HTR-8/SVneo (cell line): ENCODE measurements at regions not wholly inside any gene's neighbourhood (a gene's known extent, or its start where the extent isn't known, plus 50 kb on each side); places are given as distances from the start of the nearest gene placed in this dataset.
"Not testable (repeated sequence)": the region's sequence is repeated elsewhere in the genome, so short reads cannot be mapped to it uniquely, and the experiment has no call there.

Experiments
- DNase-seq: peaks from one replicate; pipeline ENCODE4 v3.0.0; 2011; ENCODE audit warnings: low spot score, mixed read lengths; ENCODE audit not compliant: insufficient read length
- FAIRE-seq: peaks from 2 replicates; lab custom pipeline; 2011; peaks lifted over from hg19 to GRCh38; lab: Jason Lieb, UNC

- DNase-seq (no peak), FAIRE-seq (no peak)
Observed at GRCh38 chr5:119966028-119966427, 336.7 kb downstream of the FAM170A start.

DNA sequence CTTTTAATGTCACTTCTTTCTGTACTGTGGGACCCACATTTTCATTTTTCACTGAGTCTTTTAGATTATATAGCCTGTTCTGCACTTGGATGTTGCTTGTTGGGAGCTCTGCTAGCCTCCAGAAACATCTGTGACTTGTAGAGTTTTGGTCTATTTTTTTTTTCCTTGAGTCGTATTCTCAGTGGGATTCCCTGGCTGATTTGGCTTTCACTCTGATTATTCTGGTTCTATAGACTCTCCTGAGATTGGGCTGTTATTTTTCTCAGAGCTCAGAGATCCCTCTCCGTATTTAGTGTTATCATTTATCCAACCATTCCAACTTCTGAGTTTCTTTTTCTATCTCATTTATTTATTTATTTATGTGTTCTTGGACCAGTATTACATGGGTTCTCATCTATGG lies 339.3 kb downstream of the FAM170A start:
- DNase-seq (no peak), FAIRE-seq (no peak)

GRCh38 chr5:119987077-119987476 lies 357.7 kb downstream of the FAM170A start:
- not testable (repeated sequence) for DNase-seq, FAIRE-seq

DNA sequence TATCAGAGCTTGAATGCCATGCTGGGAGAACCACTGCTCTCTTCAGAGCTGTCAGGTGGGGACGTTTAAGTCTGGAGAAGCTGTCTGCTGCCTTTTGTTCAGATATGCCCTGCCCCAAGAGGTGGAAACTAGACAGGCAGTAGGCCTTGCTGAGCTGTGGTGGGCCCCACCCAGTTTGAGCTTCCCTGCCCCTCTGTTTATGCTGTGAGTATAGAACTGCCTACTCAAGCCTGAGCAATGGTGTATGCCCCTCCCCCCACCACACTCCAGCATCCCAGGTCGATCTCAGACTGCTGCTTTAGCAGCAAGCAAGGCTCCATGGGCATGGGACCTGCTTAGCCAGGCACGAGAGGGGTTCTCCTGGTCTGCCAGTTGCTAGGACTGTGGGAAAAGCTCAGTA lies 362.3 kb downstream of the FAM170A start:
- FAIRE-seq (no peak), DNase-seq (no peak)

- DNase-seq (peak; percentile 17), FAIRE-seq (no peak)
Observed at GRCh38 chr5:119996128-119996527, 366.8 kb downstream of the FAM170A start.

- FAIRE-seq (no peak), DNase-seq (no peak)
Observed at GRCh38 chr5:120007598-120007997, 378.2 kb downstream of the FAM170A start.

GRCh38 chr5:120012431-120012830 lies 383.1 kb downstream of the FAM170A start:
- DNase-seq (no peak), FAIRE-seq (no peak)

DNA sequence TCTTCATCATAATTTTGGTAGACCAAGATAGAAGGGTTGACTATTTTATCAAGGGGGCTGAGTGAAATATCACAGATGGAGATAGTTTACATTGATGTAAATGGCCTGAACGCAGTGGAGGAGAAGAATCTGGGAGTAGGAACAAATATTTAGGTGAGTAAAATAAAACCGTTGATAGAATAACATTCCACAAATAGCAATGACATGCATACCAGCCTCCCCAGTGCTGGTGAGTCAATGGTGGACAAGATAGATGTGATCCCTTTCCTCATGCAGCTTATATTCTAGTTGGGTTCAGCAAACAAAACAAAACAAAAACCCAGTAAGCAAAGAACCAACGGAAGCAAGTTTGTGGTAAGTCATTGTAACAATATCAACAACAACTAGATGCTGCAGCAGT lies 385.2 kb downstream of the FAM170A start:
- no peak for FAIRE-seq

GRCh38 chr5:120016717-120017382 lies 387.5 kb downstream of the FAM170A start:
- no peak for FAIRE-seq
- no peak for DNase-seq

More for the DNA sequence above, 385.2 kb downstream of the FAM170A start:
- DNase-seq: no peak

- DNase-seq (no peak), FAIRE-seq (no peak)
Observed at GRCh38 chr5:120017513-120017912, 388.2 kb downstream of the FAM170A start.

- FAIRE-seq (no peak), DNase-seq (no peak)
Observed at GRCh38 chr5:120035181-120035580, 405.8 kb downstream of the FAM170A start.

DNA sequence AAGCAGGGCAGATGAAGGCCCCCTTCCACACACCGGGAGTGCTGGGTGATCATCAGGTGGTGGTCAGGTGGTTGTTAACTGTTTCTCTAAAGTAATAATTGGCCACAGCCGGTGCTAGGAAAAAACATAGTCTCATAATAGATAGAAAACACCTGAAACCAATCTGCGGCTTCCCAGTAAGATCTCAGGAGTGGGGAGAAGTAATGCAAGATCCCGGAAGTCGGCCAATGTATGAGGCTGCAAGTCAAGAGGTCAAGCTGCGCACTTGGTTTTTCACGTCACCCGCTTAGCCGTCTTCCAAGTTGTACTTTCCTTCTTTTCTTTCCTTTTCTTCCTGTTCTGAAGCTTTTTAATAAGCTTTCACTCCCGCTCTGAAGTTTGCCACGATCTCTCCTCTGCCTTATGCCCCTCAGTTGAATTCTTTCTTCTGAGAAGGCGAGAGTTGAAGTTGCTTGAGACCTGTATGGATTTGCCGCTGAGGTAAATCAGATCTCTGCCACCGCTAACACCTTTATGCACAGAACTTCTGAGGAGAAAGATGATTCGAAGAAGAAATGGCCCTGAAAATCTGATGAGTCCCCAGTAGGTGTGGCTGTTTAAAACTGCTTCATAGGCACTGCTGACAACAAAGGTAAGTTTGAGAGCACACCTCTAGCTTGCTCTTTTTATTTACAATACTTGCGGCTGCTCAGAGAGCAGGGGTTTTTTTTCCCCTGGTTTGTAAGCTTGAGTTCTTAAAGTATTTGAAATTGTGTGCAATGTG lies 406.6 kb downstream of the FAM170A start:
- DNase-seq (no peak), FAIRE-seq (no peak)

DNA sequence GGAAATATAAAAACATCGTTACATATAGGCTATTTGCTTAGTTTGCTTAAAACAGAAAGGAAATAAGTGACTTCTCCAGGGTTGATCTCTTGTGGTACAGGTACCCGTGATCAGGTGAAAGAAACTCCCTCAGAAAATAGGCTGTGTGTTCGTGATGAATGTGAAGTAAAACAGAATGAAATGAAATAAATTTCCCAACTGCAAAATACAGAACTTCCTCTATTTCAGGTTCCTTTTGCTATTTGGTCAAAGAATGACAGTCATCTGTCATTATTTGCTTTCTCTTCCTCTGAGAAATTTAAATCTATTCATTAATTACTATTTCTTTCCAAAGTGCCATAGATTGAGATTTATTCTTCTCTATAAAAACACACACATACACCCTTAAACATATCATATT lies 408.1 kb downstream of the FAM170A start:
- no peak for DNase-seq
- no peak for FAIRE-seq

DNA sequence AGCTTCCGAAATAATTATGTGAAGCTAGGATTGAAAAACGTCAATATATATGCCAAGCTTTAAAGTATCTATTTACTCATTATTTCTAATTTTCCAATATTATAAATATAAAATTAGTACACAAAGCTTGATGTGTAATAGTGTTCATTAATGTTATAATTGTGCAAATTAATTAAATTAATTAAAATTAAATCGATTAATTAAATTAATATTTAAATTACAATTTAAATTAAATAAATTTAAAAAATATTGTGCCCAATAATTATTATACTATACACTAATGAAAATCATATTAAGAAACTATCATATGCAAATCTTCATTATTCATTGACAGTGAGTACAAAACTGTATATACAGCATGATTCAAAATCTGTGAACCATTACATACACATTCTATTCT lies 409.8 kb downstream of the FAM170A start:
- FAIRE-seq (no peak), DNase-seq (no peak)

GRCh38 chr5:120043431-120043830 lies 414.1 kb downstream of the FAM170A start:
- DNase-seq: no peak
- FAIRE-seq: no peak

DNA sequence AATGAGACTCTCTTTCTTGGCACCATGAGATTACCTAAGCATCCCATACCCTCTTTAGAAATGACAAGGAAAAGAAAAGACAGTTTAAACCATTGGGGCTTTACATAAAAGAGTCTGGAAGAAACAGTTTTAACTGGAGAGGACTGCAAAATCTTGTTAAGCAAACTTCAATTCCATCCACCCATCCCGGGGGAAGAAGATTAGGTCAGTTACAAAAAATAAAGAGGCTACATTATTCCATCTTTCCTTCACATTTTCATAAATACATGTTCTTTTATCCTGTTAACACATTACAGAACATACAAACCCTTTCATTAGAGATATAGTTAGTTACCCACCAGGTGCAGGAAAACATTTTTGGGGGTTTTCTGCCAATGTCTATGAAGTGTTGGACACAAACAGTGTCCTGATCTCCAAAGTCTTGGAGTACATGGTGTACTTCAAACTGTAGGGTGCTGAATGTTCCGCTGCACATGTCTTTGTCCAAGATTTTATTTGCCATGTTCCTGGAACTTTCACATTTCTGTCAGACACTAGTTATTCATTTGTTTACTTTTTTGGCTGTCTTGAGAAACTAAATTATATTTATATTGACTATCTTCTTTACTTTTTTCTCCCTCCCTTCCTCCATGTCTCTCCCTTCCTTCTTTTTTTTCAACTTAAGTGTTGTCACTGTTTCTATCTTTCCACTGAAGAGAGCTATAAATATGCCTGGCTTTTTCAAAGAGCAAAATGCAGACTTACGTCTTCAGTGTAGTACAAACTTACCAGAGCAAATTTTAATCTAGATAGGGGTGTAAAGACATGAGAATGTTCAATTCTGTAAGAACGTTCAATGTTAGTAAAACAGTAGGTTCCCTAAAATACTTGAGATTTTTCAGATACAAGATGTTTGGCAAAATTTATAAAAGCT lies 410.9 kb upstream of the PRR16 start:
- FAIRE-seq (no peak), DNase-seq (no peak)

GRCh38 chr5:120053841-120054240 lies 410.3 kb upstream of the PRR16 start:
- no peak for DNase-seq
- no peak for FAIRE-seq

GRCh38 chr5:120055858-120056257 lies 408.2 kb upstream of the PRR16 start:
- DNase-seq: peak; percentile 15
- no peak for FAIRE-seq

- DNase-seq (peak; percentile 10), FAIRE-seq (no peak)
Observed at GRCh38 chr5:120062515-120062917, 401.6 kb upstream of the PRR16 start.

DNA sequence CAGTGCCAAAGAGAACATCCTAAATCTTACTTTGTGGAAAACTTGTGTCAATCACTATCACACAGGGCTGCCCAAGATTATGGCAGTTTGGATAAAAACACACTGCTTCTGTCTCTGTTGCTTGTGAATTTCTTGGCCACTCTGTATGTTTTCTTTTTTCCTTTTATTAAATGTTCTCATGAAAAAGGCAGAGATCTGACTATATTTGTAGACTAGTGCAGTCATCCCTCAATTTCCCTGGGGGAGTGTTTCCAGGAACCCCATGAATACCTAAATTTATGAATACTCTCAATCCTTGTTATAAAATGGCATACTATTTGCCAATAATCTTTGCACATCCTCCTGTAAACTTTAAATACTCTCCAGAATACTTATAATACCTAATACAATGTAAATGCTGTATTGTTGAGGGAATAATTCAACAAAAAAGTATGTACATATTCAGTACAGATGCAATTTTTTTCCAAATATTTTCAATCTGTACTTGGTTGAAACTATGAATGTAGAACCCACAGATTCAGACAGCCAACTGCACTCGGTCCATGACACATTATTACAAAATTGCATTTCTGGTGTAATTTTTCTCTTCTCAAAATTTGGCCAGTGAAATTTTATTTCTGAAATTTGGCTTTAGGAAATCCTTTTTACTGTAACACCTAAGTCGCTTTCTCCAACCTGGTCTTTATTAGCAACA lies 391.9 kb upstream of the PRR16 start:
- no peak for FAIRE-seq
- DNase-seq: no peak
